Uterus (tissue), 3 donors: ENCODE measurements at regions not wholly inside any gene's neighbourhood (a gene's known extent, or its start where the extent isn't known, plus 50 kb on each side); places are given as distances from the start of the nearest gene placed in this dataset.

Source experiments
- DNase-seq, 2 donors: peaks; one replicate each; pipeline ENCODE4 v3.0.0-alpha.2; 2019 to 2020
- H3K27ac ChIP-seq, 2 donors: fragments of 200-600 bp; sonication (generic); 1 replicate in 1 of 2; 2 replicates in 1 of 2; pipeline ENCODE4 v1.5.1; 2016 to 2018
- H3K27me3 ChIP-seq, 2 donors: fragments of 200-600 bp; sonication (generic); one replicate each; pipeline ENCODE4 v1.5.1; 2018 to 2019; ENCODE audit warnings: control low read depth in 1 of 2
- H3K36me3 ChIP-seq, 2 donors: fragments of 200-600 bp; sonication (generic); one replicate each; pipeline ENCODE4 v1.5.1; 2019; ENCODE audit warnings: control low read depth in 1 of 2
- H3K4me1 ChIP-seq, 2 donors: fragments of 200-600 bp; sonication (generic); one replicate each; pipeline ENCODE4 v1.5.1; 2018 to 2019; ENCODE audit warnings: control low read depth in 1 of 2
- H3K4me3 ChIP-seq, 2 donors: fragments of 200-600 bp; sonication (generic); 1 replicate in 1 of 2; 2 replicates in 1 of 2; pipeline ENCODE4 v1.5.1; 2018 to 2019; ENCODE audit warnings: mild to moderate bottlenecking in 1 of 2
- H3K9me3 ChIP-seq, 2 donors: fragments of 200-600 bp; sonication (generic); one replicate each; pipeline ENCODE4 v1.5.1; 2019; ENCODE audit warnings: control low read depth in 1 of 2
- POLR2A ChIP-seq, 2 donors: fragments of 450-650 bp; IDR thresholded peaks; one replicate each; pipeline ENCODE4 v1.6.1; 2016; ENCODE audit warnings: antibody characterized with exemption in 2 of 2, mild to moderate bottlenecking in 1 of 2, moderate library complexity in 1 of 2
- intact Hi-C: fragments of 100-400 bp; cut with DNase I; formaldehyde crosslinking; loops from one replicate; pipeline ENCODE4 v1.15.1; 2023; ENCODE audit warnings: low total_unique reads
- TF ChIP-seq, protein P1 (sequence below), 4 experiments: fragments of 200-600 bp in 2 of 4; fragments of 450-650 bp in 2 of 4; sonication (generic) in 2 of 4; IDR thresholded peaks; one replicate each; pipeline ENCODE4 v1.5.1; 2016 to 2019; ENCODE audit warnings: antibody characterized with exemption in 4 of 4, mild to moderate bottlenecking in 2 of 4, moderate library complexity in 1 of 4
- donor health status: DM: yes; HTN: yes; CAD: no.

DNA sequence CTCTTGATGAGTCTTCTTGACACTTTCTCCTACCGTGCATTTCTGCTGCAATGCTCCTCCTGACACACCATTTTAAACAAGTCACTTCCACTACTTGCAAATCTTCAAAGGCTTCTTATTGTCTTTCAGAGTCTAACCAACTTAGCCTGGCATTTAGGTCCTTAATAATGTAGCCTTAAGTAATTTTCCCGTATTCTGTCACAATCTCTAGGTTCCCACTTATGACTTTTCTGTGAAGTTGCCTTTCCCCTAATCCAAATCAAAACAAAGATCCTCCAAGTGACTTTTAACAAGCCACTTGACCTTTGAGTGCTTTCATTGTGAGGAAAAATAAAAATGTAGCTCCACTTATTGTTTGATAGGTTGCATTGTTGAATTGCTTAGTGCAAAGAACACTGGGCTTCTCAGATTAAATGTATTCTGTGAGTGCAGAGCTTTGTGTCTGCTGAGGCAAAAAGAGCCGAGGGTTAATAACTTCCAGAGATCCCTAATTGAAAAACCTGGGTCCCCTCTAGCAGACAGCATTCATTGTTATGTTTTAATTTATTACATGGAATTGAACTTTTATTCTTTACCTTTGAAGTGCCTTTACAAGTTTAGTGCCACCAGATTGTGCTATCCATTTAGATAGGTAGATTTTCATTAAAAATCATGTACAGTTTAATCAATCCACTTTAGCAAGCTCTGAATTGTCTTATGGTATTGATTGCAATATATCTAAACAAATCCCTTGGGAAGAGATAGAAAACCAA is 341.7 kb upstream of the TYRP1 start:
- DNase-seq = no peak
- Histone ChIP-seq H3K4me3 (no peak overlapping the region), H3K36me3 (no peaks in the 10 kb centered on the region), H3K9me3 (no peaks in the 10 kb centered on the region), H3K4me1 (no peaks in the 10 kb centered on the region), H3K27ac (no peak overlapping the region), H3K27me3 (no peaks in the 10 kb centered on the region)
- no peak for TF ChIP-seq POLR2A (IDR thresholded peaks at IDR 0.05)
- TF ChIP-seq, protein P1, sequence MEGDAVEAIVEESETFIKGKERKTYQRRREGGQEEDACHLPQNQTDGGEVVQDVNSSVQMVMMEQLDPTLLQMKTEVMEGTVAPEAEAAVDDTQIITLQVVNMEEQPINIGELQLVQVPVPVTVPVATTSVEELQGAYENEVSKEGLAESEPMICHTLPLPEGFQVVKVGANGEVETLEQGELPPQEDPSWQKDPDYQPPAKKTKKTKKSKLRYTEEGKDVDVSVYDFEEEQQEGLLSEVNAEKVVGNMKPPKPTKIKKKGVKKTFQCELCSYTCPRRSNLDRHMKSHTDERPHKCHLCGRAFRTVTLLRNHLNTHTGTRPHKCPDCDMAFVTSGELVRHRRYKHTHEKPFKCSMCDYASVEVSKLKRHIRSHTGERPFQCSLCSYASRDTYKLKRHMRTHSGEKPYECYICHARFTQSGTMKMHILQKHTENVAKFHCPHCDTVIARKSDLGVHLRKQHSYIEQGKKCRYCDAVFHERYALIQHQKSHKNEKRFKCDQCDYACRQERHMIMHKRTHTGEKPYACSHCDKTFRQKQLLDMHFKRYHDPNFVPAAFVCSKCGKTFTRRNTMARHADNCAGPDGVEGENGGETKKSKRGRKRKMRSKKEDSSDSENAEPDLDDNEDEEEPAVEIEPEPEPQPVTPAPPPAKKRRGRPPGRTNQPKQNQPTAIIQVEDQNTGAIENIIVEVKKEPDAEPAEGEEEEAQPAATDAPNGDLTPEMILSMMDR (IDR thresholded peaks at IDR 0.05) = no peak
- intact Hi-C loops = no loop called here

DNA sequence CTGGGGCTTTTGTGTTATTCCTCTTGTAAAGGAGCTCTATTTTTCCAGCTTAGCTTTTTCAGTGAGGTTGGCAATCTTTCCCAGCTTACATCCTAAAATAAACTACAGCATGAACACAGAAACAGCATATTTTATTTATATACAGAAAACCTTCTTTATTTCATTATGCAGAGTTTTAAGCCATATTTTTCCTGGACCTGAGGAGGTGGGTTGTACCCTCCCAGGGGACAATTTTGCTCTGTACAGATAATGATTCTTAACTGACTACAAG is 341.2 kb upstream of the TYRP1 start:
- no peak overlapping the region for H3K4me3 ChIP-seq
- H3K27ac ChIP-seq = no peak overlapping the region
- intact Hi-C loops = no loop called here
- H3K4me1 ChIP-seq = no peaks in the 10 kb centered on the region
- no peaks in the 10 kb centered on the region for H3K27me3 ChIP-seq
- DNase-seq = no peak
- TF ChIP-seq POLR2A (IDR thresholded peaks at IDR 0.05) = no peak
- TF ChIP-seq, protein P1 (IDR thresholded peaks at IDR 0.05) = no peak
- H3K36me3 ChIP-seq = no peaks in the 10 kb centered on the region
- no peaks in the 10 kb centered on the region for H3K9me3 ChIP-seq

DNA sequence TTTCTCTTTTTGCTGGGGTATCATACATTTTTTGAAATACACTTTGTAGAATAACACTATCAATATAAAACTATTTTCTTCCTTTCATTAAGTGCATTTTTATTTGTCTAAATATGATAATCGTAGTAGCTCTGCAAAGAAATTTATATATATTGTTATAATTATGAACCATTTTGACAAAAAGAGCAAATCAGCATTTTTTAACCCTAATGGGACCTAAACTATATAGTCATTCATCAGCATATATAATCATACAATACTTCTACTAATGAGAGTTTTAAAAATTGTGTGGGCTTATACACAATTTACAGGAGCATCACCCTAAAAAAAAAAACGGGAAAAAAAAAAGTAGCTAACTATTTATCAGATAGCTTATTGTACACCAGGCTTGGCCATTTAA is 329.7 kb upstream of the TYRP1 start:
- no peak overlapping the region for H3K27ac ChIP-seq
- no peaks in the 10 kb centered on the region for H3K27me3 ChIP-seq
- intact Hi-C loops = no loop called here
- no peaks in the 10 kb centered on the region for H3K4me1 ChIP-seq
- no peaks in the 10 kb centered on the region for H3K9me3 ChIP-seq
- H3K36me3 ChIP-seq = no peaks in the 10 kb centered on the region
- TF ChIP-seq, protein P1 (IDR thresholded peaks at IDR 0.05) = no peak
- TF ChIP-seq POLR2A (IDR thresholded peaks at IDR 0.05) = no peak
- DNase-seq = no peak
- no peak overlapping the region for H3K4me3 ChIP-seq

DNA sequence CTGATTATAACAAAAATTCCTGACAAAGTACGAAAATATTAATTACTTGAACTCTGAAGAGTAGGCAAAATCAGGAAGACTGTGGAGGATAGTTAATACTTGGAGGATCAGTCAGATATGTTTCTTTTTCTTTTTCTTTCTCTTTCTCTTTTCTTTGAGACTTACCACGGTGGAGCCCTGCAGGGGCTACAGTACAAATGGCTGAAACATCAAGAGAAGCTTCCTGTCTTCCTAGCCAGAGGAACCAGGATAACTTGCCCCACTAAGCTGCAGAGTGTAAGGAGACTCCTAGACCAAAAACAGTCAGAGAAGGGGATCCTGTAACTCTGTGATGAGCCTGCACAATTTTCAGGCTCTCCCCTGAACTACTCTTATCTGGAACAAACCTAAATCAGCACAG is 324.6 kb upstream of the TYRP1 start:
- Histone ChIP-seq H3K36me3 (no peaks in the 10 kb centered on the region), H3K4me3 (no peak overlapping the region), H3K4me1 (no peaks in the 10 kb centered on the region), H3K9me3 (no peaks in the 10 kb centered on the region), H3K27me3 (no peaks in the 10 kb centered on the region), H3K27ac (no peak overlapping the region)
- DNase-seq = no peak
- intact Hi-C loops = no loop called here
- TF ChIP-seq, protein P1 (IDR thresholded peaks at IDR 0.05) = no peak
- TF ChIP-seq POLR2A (IDR thresholded peaks at IDR 0.05) = no peak

DNA sequence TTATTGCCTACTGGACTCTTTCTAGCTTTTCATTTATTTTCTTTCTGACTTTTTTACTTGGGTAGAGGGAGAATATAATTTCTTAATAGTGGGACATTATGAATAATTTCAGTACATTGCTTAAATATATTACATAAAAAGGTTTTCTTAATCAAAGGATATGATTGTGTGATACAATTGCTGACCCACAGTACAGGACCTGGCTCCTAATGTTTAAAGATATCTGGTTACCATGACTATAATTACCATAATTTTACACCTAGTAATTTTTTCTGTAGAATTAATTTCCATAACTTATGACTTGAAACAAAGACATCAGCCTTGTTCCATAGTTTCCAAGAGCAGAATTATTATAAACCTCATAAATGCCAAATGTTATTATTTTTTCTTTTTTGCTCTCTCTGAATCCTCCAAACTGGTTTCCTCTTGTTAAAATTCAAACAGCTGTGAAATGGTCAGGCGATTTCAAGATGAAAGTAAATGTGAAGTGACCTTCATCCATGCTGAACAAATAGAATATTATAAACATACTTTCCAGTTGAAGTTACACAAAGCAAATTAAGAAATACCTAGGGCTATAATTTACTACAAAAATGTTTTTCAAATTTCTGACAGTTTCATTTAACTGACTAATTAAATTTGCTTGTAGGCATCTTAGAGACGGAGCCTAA is 301.2 kb upstream of the TYRP1 start:
- Histone ChIP-seq H3K27ac (no peak overlapping the region), H3K4me1 (no peaks in the 10 kb centered on the region), H3K27me3 (no peaks in the 10 kb centered on the region), H3K36me3 (no peaks in the 10 kb centered on the region), H3K4me3 (no peak overlapping the region), H3K9me3 (no peaks in the 10 kb centered on the region)
- no peak for DNase-seq
- intact Hi-C loops = no loop called here
- TF ChIP-seq, protein P1 (IDR thresholded peaks at IDR 0.05) = no peak
- no peak for TF ChIP-seq POLR2A (IDR thresholded peaks at IDR 0.05)
